HUES64 (cell line): ENCODE measurements at regions not wholly inside any gene's neighbourhood (a gene's known extent, or its start where the extent isn't known, plus 50 kb on each side); places are given as distances from the start of the nearest gene placed in this dataset.
"Not testable (repeated sequence)": the region's sequence is repeated elsewhere in the genome, so short reads cannot be mapped to it uniquely, and the experiment has no call there.

Experiments
- H3K27ac ChIP-seq: 2 replicates; pipeline ENCODE4 v1.7.0; 2013; ENCODE audit warnings: low read depth, low read length, inconsistent platforms
- H3K27me3 ChIP-seq: 2 replicates; pipeline ENCODE4 v1.6.1; 2013; ENCODE audit warnings: mild to moderate bottlenecking, low read length; ENCODE audit not compliant: insufficient read depth
- H3K36me3 ChIP-seq: 2 replicates; pipeline ENCODE4 v1.6.1; 2013; ENCODE audit warnings: mild to moderate bottlenecking, low read length; ENCODE audit not compliant: insufficient read depth
- H3K4me1 ChIP-seq: 2 replicates; pipeline ENCODE4 v1.6.1; 2013; ENCODE audit warnings: mild to moderate bottlenecking, low read length, moderate library complexity; ENCODE audit not compliant: insufficient read depth
- H3K4me3 ChIP-seq: 2 replicates; pipeline ENCODE4 v1.5.1; 2013; ENCODE audit warnings: mild to moderate bottlenecking, low read length, moderate library complexity
- H3K9ac ChIP-seq: 2 replicates; pipeline ENCODE4 v1.6.1; 2013; ENCODE audit warnings: mild to moderate bottlenecking, low read depth, low read length
- H3K9me3 ChIP-seq: 2 replicates; pipeline ENCODE4 v1.6.1; 2013; ENCODE audit warnings: low read depth, low read length; ENCODE audit not compliant: insufficient read depth
- WGBS: fragments of 150-250, 120-280 bp; methylation state at CpG from one replicate; pipeline ENCODE4 v1.1.7; 2013; ENCODE audit warnings: missing lambda C conversion rate; 5-methylcytosine and 5-hydroxymethylcytosine counted together

DNA sequence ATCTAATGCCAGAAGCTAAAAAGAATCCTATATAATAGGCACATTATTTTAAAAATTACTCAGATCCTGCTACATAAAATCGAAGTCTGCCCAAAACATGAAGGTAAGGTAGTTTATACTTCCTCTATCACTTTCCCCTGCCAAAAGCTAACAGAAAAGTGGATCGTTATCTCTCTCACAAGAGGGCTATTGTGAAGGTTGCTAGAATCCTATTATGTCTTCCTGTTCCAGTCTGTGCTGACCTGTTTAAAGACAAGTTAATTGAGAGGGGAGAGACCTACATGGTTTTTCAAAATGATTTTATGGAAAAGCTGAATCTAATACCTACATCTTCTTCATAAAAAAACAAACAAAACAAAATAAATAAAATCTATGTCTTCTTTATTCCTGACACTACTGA lies 1410.9 kb upstream of the CDH8 start:
- no peak overlapping the region for H3K27ac ChIP-seq
- peaks cover 10% of the 10 kb centered on the region; the same call in 1 of the 2 replicates for H3K4me1 ChIP-seq
- H3K9ac ChIP-seq = no peak overlapping the region
- WGBS = 80% methylated on average over 2 of the region's 2 CpGs
- no peaks in the 10 kb centered on the region for H3K9me3 ChIP-seq
- no peaks in the 10 kb centered on the region for H3K27me3 ChIP-seq
- H3K36me3 ChIP-seq = no peaks in the 10 kb centered on the region
- no peak overlapping the region for H3K4me3 ChIP-seq

DNA sequence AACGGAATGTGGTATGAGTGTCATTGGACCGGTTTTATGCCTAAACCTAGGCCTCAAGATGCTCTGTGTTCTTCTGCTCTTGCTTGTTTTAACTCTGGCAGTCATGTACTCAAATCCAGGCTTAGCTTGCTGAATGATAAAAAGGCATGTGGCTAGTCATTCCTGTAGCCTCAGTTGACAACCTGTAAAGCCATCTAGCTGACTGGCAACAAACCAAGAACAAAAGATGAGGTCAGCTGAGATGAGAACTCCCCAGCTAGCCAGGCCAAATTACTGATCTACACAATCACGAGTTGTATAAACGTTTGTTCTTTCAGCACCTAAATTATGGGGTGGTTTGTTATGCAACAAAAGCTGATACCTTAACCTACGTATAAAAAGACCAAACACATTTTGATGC lies 1406.0 kb upstream of the CDH8 start:
- Histone ChIP-seq H3K27ac (no peak overlapping the region), H3K27me3 (no peaks in the 10 kb centered on the region), H3K36me3 (no peaks in the 10 kb centered on the region), H3K9me3 (no peaks in the 10 kb centered on the region), H3K4me3 (no peak overlapping the region), H3K9ac (no peak overlapping the region), H3K4me1 (peaks cover 4% of the 10 kb centered on the region; the same call in 1 of the 2 replicates)
- WGBS = 88% methylated on average over 4 of the region's 5 CpGs

DNA sequence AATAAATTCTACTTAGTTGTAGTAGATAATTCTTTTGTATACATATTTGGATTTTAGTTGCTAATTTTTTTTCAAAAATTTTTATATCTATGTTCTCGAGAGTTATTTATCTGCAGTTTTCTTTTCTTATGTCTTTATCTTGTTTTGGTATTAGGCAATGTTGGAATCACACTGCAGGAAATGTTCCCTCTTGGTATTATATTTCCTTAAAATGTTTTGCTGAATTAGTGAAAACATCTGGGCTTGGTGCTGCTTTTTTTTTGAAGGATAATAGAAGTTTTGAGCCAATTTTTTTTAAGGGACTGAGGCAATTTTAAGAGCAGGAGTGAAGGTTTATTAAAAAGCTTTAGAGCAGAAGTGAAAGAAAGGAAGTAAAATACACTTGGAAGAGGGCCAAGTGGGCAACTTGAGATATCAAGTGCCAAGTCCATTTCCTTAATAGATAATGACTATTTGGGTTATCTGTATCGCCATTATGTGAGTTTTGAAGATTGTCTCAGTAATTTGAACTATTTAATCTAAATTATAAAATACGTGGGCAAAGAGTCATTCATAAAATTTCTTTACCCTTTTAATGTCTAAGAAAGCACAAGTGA lies 1390.1 kb upstream of the CDH8 start:
- H3K27me3 ChIP-seq = no peaks in the 10 kb centered on the region
- H3K4me3 ChIP-seq = no peak overlapping the region
- H3K4me1 ChIP-seq = no peaks in the 10 kb centered on the region
- 100% methylated on average over 1 of the region's 3 CpGs for WGBS
- no peaks in the 10 kb centered on the region for H3K9me3 ChIP-seq
- H3K9ac ChIP-seq = no peak overlapping the region
- no peak overlapping the region for H3K27ac ChIP-seq
- no peaks in the 10 kb centered on the region for H3K36me3 ChIP-seq

DNA sequence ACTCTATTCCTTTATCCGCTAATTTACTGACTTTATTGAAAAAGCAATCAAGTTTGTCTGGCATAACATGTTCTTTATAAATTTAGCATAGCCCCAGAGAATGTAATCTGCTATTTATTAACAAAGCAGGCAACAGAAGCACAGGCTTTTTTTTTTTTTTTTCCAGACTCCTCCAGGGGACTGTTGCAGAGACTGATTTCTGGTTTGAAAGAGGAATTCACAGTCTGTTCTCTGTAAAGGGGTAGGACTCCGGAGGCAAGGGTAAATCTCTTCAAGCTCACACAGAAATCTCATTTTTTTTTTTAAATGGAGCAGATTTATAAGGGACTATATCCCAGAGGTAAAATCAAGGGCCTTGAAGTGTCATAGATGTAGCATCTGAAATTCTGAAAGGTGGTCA lies 1386.5 kb upstream of the CDH8 start:
- Histone ChIP-seq H3K9me3 (no peaks in the 10 kb centered on the region), H3K27me3 (no peaks in the 10 kb centered on the region), H3K4me1 (no peaks in the 10 kb centered on the region), H3K36me3 (no peaks in the 10 kb centered on the region), H3K9ac (no peak overlapping the region), H3K27ac (no peak overlapping the region), H3K4me3 (no peak overlapping the region)
- WGBS = 100% methylated on average over 2 of the region's 2 CpGs

DNA sequence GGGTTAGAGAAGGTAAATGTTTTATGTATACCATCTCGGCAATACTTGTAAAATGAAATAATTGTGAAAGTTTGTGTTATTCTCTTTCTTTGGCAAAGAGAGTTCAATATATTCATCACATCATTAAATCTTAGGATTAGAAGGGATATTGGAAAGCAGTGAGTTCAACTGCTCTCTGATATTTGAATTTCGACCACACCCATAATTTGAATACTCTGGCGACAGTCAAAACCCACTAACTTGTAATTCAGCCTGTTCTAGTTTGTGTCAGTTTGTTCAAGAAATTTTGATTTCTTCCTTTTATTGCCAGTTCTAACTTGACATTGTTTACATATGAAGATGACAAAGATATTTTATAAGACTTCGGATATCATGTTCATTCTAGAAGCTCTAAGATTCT lies 1380.5 kb upstream of the CDH8 start:
- no peaks in the 10 kb centered on the region for H3K27me3 ChIP-seq
- H3K4me3 ChIP-seq = no peak overlapping the region
- H3K36me3 ChIP-seq = no peaks in the 10 kb centered on the region
- H3K9me3 ChIP-seq = no peaks in the 10 kb centered on the region
- H3K9ac ChIP-seq = no peak overlapping the region
- no peak overlapping the region for H3K27ac ChIP-seq
- no peaks in the 10 kb centered on the region for H3K4me1 ChIP-seq
- WGBS = 100% methylated on average over 1 of the region's 4 CpGs

DNA sequence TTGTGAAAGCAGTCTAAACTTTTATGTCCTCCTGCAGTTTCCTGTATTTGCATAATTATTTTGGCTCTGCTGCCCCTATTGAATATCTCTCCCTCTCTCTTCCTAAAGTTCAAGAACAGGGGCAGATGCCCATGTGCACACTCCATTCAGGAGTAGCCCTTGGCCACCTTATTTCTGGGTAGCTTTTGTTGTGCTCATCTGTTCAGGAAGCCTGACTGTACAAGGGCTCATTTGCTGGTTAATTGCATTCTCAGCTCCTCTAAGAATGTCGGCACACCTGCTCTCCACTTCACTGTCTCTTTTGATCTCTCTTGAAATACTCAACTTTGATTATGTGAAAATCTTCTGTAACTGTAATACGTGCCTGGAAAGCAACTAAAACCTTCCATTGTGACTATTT lies 1378.8 kb upstream of the CDH8 start:
- Histone ChIP-seq H3K4me3 (no peak overlapping the region), H3K27me3 (no peaks in the 10 kb centered on the region)
- WGBS = 85% methylated on average over 2 of the region's 2 CpGs

DNA sequence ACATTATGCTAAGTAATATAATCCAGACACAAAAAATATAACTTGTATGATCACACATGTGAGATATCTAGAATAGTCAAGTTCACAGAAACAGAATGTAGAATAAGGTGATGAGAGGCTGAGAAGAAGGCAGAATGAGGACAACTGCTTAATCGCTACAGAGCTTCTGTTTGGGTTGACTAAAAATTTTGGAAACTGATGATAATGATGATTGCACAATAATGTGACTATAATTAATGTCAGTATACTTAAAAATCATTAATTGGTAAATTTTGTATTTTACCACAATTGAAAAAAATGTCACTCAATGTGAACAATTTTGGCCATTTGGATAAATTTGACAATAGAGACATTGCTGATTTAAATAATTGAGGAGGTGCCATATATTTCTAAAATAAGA lies 1374.4 kb upstream of the CDH8 start:
- H3K4me1 ChIP-seq = no peaks in the 10 kb centered on the region
- no peak overlapping the region for H3K9ac ChIP-seq
- H3K36me3 ChIP-seq = no peaks in the 10 kb centered on the region
- 96% methylated on average over 1 of the region's 1 CpG for WGBS
- H3K4me3 ChIP-seq = no peak overlapping the region
- H3K27me3 ChIP-seq = no peaks in the 10 kb centered on the region
- H3K9me3 ChIP-seq = no peaks in the 10 kb centered on the region
- H3K27ac ChIP-seq = no peak overlapping the region

More for the DNA sequence above, 1378.8 kb upstream of the CDH8 start:
- H3K9me3 ChIP-seq = no peaks in the 10 kb centered on the region
- no peak overlapping the region for H3K27ac ChIP-seq
- no peak overlapping the region for H3K9ac ChIP-seq
- H3K4me1 ChIP-seq = no peaks in the 10 kb centered on the region
- H3K36me3 ChIP-seq = no peaks in the 10 kb centered on the region

DNA sequence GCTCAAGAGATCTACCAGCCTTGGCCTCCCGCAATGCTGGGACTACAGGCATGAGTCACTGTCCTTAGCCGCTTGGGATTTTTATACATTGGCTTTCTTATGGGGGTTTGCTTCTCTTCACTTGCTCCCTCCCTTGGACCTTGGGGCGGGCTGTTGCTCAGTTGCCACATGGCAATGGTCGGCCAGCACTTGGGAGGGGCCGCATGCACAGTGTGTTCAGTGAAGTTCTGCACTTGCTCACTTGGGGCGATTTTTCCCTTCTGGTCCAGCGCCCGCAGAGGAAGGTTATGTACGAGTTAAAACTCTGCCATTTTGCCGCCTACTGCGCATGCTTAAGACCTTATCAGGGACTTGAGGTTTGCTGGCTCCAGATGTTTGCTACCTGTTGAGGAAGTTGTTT lies 1367.6 kb upstream of the CDH8 start:
- H3K4me1 ChIP-seq = no peaks in the 10 kb centered on the region
- no peaks in the 10 kb centered on the region for H3K27me3 ChIP-seq
- no peak overlapping the region for H3K9ac ChIP-seq
- H3K4me3 ChIP-seq = no peak overlapping the region
- H3K36me3 ChIP-seq = no peaks in the 10 kb centered on the region
- WGBS = 95% methylated on average over 11 of the region's 11 CpGs
- H3K27ac ChIP-seq = no peak overlapping the region
- no peaks in the 10 kb centered on the region for H3K9me3 ChIP-seq

DNA sequence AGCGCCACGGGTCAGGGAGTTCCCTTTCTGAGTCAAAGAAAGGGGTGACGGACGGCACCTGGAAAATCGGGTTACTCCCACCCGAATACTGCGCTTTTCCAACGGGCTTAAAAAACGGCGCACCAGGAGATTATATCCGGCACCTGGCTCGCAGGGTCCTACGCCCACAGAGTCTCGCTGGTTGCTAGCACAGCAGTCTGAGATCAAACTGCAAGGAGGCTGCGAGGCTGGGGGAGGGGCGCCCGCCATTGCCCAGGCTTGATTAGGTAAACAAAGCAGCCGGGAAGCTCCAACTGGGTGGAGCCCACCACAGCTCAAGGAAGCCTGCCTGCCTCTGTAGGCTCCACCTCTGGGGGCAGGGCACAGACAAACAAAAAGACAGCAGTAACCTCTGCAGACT lies 1352.0 kb upstream of the CDH8 start:
- H3K9ac ChIP-seq = not testable (repeated sequence)
- WGBS = 78% methylated on average over 18 of the region's 18 CpGs

DNA sequence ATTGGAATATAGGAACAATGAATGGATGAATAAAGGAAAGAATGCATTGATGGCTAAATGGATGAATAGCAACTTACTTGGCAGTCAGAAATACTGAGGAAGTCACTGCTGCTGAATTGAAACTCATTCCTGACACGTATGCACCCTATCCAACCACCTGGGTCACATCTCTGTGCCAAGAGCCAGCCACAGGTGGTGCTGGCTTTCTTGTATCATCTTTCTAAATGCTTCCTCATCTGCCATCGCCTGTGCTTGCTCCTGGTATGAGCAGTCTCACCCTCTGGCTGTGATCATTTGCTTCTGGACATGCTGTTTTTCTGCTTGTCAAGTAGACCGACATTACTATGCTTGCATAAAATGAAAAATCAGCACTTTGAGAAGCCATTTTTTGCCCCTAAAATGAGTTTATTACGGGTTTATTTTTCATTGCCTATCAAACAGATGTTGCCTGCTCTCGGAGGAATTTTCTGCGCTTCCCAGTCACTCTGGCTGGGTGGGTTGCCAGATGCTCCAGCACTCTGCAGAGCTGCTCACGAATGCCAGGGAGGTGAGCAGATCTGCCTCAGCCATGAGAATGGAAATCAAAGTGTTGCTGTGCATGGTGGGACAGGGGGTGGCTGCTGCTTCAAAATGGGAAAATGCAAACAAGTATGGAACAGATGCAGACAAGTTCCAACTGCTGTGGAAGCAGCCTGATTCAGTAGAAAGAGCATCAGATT lies 1349.6 kb upstream of the CDH8 start:
- no peaks in the 10 kb centered on the region for H3K9me3 ChIP-seq
- no peak overlapping the region for H3K9ac ChIP-seq
- H3K36me3 ChIP-seq = no peaks in the 10 kb centered on the region
- H3K27ac ChIP-seq = no peak overlapping the region
- no peak overlapping the region for H3K4me3 ChIP-seq
- WGBS = 95% methylated on average over 7 of the region's 7 CpGs
- no peaks in the 10 kb centered on the region for H3K4me1 ChIP-seq
- H3K27me3 ChIP-seq = no peaks in the 10 kb centered on the region

More for the DNA sequence above, 1352.0 kb upstream of the CDH8 start:
- H3K4me1 ChIP-seq, H3K27me3 ChIP-seq, H3K9me3 ChIP-seq, H3K4me3 ChIP-seq, H3K36me3 ChIP-seq, H3K27ac ChIP-seq: not testable (repeated sequence)

DNA sequence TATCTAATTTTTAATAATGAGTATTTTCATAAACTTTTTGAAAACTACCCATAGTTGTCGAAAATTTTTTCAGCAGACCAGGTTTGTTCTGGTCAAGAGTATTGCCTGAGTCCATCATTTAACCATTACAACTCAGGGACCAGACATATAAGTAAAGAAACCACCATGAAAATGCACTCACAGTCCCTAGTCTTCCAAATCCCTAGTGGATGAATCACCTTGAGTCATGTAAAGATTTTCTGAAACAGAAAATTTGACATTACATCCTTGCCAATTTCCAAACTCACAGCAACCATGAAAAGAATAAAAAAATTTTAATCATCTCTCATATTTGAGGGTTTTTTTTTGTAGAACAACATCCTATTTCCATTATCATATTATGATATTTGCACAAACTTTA lies 1337.5 kb upstream of the CDH8 start:
- Histone ChIP-seq H3K27me3 (no peaks in the 10 kb centered on the region), H3K9ac (no peak overlapping the region), H3K4me3 (no peak overlapping the region), H3K4me1 (peaks cover 15% of the 10 kb centered on the region), H3K36me3 (no peaks in the 10 kb centered on the region), H3K27ac (no peak overlapping the region), H3K9me3 (no peaks in the 10 kb centered on the region)
- 100% methylated on average over 1 of the region's 1 CpG for WGBS

DNA sequence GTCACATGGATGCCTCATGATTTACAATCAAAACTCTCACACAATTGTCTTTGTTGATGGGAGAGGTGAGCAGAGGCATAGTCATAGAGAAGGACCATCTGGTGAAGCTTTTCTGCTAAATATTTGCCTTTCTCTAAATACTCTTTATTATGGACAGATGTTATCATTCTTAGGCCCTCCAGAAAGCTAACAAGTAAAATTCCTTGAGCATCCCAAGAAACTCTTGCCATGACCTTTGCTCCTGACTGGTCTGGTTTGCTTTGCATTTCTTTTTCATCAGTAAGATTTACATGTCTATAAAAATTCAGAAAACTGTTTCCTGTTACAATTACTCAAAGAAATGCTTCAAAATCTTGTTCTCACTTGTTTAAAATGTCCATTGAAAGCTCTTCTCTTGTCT lies 1336.6 kb upstream of the CDH8 start:
- no peak overlapping the region for H3K9ac ChIP-seq
- peak overlapping the region; percentile 12; the same call in 1 of the 2 replicates for H3K27ac ChIP-seq
- H3K4me3 ChIP-seq = no peak overlapping the region
- H3K4me1 ChIP-seq = peaks cover 15% of the 10 kb centered on the region
- no peaks in the 10 kb centered on the region for H3K9me3 ChIP-seq
- no peaks in the 10 kb centered on the region for H3K27me3 ChIP-seq
- no peaks in the 10 kb centered on the region for H3K36me3 ChIP-seq
